GM04504 (cell line): ENCODE measurements at regions not wholly inside any gene's neighbourhood (a gene's known extent, or its start where the extent isn't known, plus 50 kb on each side); places are given as distances from the start of the nearest gene placed in this dataset.
"Not testable (repeated sequence)": the region's sequence is repeated elsewhere in the genome, so short reads cannot be mapped to it uniquely, and the experiment has no call there.

Source experiments
- DNase-seq: peaks from one replicate; pipeline ENCODE4 v3.0.0-alpha.2; 2012; ENCODE audit warnings: low read depth

GRCh38 chr3:94609908-94610307 is 547.0 kb downstream of the NSUN3 start:
- DNase-seq = no peak

GRCh38 chr3:94611596-94611995 is 548.7 kb downstream of the NSUN3 start:
- no peak for DNase-seq

GRCh38 chr3:94612631-94613030 is 549.8 kb downstream of the NSUN3 start:
- DNase-seq = no peak

GRCh38 chr3:94614192-94614591 is 551.3 kb downstream of the NSUN3 start:
- DNase-seq = no peak

GRCh38 chr3:94615275-94616065 is 552.6 kb downstream of the NSUN3 start:
- no peak for DNase-seq

- DNase-seq = no peak
These were observed 554.0 kb downstream of the NSUN3 start for GRCh38 chr3:94616833-94617232.

- DNase-seq = no peak
These were observed 554.5 kb downstream of the NSUN3 start for GRCh38 chr3:94617312-94617711.

GRCh38 chr3:94619643-94620042 is 556.8 kb downstream of the NSUN3 start:
- no peak for DNase-seq

- DNase-seq = no peak
These were observed 563.7 kb downstream of the NSUN3 start for GRCh38 chr3:94626573-94626972.

GRCh38 chr3:94627689-94628088 is 564.8 kb downstream of the NSUN3 start:
- no peak for DNase-seq

GRCh38 chr3:94643400-94643799 is 580.5 kb downstream of the NSUN3 start:
- DNase-seq = no peak

GRCh38 chr3:94645790-94646189 is 582.9 kb downstream of the NSUN3 start:
- DNase-seq = no peak

- no peak for DNase-seq
These were observed 584.3 kb downstream of the NSUN3 start for GRCh38 chr3:94647131-94647530.

- not testable (repeated sequence) for DNase-seq
These were observed 585.7 kb downstream of the NSUN3 start for GRCh38 chr3:94648270-94649180.

- no peak for DNase-seq
These were observed 591.2 kb downstream of the NSUN3 start for GRCh38 chr3:94654096-94654495.

- no peak for DNase-seq
These were observed 603.1 kb downstream of the NSUN3 start for GRCh38 chr3:94665922-94666321.

- no peak for DNase-seq
These were observed 608.2 kb downstream of the NSUN3 start for GRCh38 chr3:94671078-94671477.

- no peak for DNase-seq
These were observed 611.0 kb downstream of the NSUN3 start for GRCh38 chr3:94673876-94674275.

- no peak for DNase-seq
These were observed 623.3 kb downstream of the NSUN3 start for GRCh38 chr3:94686208-94686607.

GRCh38 chr3:94693997-94694640 is 631.3 kb downstream of the NSUN3 start:
- no peak for DNase-seq

- no peak for DNase-seq
These were observed 632.0 kb downstream of the NSUN3 start for GRCh38 chr3:94694894-94695293.

GRCh38 chr3:94704467-94704866 is 641.6 kb downstream of the NSUN3 start:
- no peak for DNase-seq
